Smooth muscle cell (in vitro differentiated cells): ENCODE measurements at regions not wholly inside any gene's neighbourhood (a gene's known extent, or its start where the extent isn't known, plus 50 kb on each side); places are given as distances from the start of the nearest gene placed in this dataset.

Experiments used
- DNase-seq: peaks from one replicate; lab custom pipeline; 2025; ENCODE audit not compliant: unreplicated experiment; lab: John Stamatoyannopoulos, UW
- H2AFZ ChIP-seq: fragments of 200-600 bp; sonication (generic); 2 replicates; pipeline ENCODE4 v1.6.0; 2016; ENCODE audit warnings: antibody characterized with exemption, low read depth, mild to moderate bottlenecking
- H3F3A ChIP-seq: fragments of 200-600 bp; sonication (generic); 2 replicates; pipeline ENCODE4 v1.6.0; 2017; ENCODE audit warnings: antibody characterized with exemption, low read depth
- H3K27ac ChIP-seq: fragments of 200-600 bp; sonication (generic); 2 replicates; pipeline ENCODE4 v1.5.1; 2016; ENCODE audit warnings: low read depth, mild to moderate bottlenecking
- H3K27me3 ChIP-seq: fragments of 200-600 bp; sonication (generic); 2 replicates; pipeline ENCODE4 v1.6.1; 2016; ENCODE audit warnings: low read depth, mild to moderate bottlenecking
- H3K36me3 ChIP-seq: fragments of 200-600 bp; sonication (generic); 2 replicates; pipeline ENCODE4 v1.5.1; 2016; ENCODE audit warnings: low read depth
- H3K4me1 ChIP-seq: fragments of 200-600 bp; sonication (generic); 2 replicates; pipeline ENCODE4 v1.5.1; 2016; ENCODE audit warnings: low read depth
- H3K4me2 ChIP-seq: fragments of 200-600 bp; sonication (generic); 2 replicates; pipeline ENCODE4 v1.6.0; 2016; ENCODE audit warnings: mild to moderate bottlenecking
- H3K4me3 ChIP-seq: fragments of 200-600 bp; sonication (generic); 2 replicates; pipeline ENCODE4 v1.5.1; 2016; ENCODE audit warnings: mild to moderate bottlenecking
- H3K79me2 ChIP-seq: fragments of 200-600 bp; sonication (generic); 2 replicates; pipeline ENCODE4 v1.6.0; 2016; ENCODE audit warnings: low read depth, mild to moderate bottlenecking
- H3K9ac ChIP-seq: fragments of 200-600 bp; sonication (generic); 2 replicates; pipeline ENCODE4 v1.6.0; 2016; ENCODE audit warnings: low read depth
- H3K9me3 ChIP-seq: fragments of 200-600 bp; sonication (generic); replicated peaks from 2 replicates; pipeline ENCODE4 v1.5.1; 2016; ENCODE audit warnings: low read depth
- H4K20me1 ChIP-seq: fragments of 200-600 bp; sonication (generic); 2 replicates; pipeline ENCODE4 v1.6.0; 2016; ENCODE audit warnings: low read depth
- WGBS: methylation state at CpG from one replicate; pipeline ENCODE4 v1.1.7; 2016; ENCODE audit warnings: low lambda C conversion rate; 5-methylcytosine and 5-hydroxymethylcytosine counted together
- TF ChIP-seq, protein P1 (sequence below): fragments of 200-600 bp; sonication (generic); IDR thresholded peaks from 2 replicates; pipeline ENCODE4 v1.5.1; 2017; ENCODE audit warnings: borderline replicate concordance, mild to moderate bottlenecking, antibody characterized with exemption; ENCODE audit not compliant: insufficient read depth, poor library complexity, severe bottlenecking

DNA sequence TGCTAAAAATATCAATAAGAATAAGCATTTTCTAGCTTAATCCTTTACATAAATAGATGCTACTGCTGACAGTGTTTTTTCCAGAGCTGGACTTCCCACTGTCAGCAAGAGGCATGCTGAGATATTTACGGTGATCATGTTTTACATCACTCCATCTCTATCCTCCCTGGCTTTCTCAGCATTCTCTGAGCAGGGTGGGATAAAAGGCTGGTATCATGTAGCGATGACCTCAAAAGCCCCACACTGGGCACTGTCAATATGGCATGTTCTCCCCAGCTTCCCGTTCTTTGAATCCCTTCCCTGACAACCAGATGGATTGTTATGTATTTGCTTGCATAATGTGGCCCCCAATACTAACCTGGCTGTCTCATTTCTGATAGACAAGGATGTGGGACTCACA is 83.2 kb upstream of the EPHA4 start:
- WGBS = 32% methylated on average over 3 of the region's 3 CpGs
- no peaks in the 10 kb centered on the region for H3K36me3 ChIP-seq
- H3K4me1 ChIP-seq = no peaks in the 10 kb centered on the region
- H3K4me3 ChIP-seq = no peak overlapping the region
- H3K4me2 ChIP-seq = no peak overlapping the region
- no peak overlapping the region for H2AFZ ChIP-seq
- H3K9me3 ChIP-seq = no peaks in the 10 kb centered on the region
- DNase-seq = no peak
- H3K27me3 ChIP-seq = no peaks in the 10 kb centered on the region
- no peaks in the 10 kb centered on the region for H3K79me2 ChIP-seq
- H3F3A ChIP-seq = no peaks in the 10 kb centered on the region
- no peaks in the 10 kb centered on the region for H4K20me1 ChIP-seq
- no peak overlapping the region for H3K9ac ChIP-seq
- TF ChIP-seq, protein P1, sequence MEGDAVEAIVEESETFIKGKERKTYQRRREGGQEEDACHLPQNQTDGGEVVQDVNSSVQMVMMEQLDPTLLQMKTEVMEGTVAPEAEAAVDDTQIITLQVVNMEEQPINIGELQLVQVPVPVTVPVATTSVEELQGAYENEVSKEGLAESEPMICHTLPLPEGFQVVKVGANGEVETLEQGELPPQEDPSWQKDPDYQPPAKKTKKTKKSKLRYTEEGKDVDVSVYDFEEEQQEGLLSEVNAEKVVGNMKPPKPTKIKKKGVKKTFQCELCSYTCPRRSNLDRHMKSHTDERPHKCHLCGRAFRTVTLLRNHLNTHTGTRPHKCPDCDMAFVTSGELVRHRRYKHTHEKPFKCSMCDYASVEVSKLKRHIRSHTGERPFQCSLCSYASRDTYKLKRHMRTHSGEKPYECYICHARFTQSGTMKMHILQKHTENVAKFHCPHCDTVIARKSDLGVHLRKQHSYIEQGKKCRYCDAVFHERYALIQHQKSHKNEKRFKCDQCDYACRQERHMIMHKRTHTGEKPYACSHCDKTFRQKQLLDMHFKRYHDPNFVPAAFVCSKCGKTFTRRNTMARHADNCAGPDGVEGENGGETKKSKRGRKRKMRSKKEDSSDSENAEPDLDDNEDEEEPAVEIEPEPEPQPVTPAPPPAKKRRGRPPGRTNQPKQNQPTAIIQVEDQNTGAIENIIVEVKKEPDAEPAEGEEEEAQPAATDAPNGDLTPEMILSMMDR = no peak
- H3K27ac ChIP-seq = no peak overlapping the region

DNA sequence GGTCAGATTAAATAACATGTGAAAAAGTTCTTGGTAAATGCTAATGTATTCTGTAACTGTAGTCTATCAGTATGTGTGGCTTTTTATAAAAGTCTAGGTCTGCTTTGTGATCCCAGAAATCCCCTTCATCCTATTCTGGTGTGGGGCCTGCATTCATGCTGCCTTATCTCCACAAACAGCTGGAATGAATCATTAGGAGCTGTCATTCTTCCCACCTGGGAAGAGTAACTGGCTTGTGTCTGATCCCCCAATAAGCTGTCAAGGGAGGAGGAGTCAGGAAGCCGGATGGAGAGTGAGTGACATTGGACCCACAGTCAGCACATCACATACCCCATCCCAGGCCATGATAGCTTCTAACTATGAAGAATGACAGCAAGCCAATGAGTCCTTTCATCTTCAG is 81.1 kb upstream of the EPHA4 start:
- no peak overlapping the region for H3K4me2 ChIP-seq
- TF ChIP-seq, protein P1 = no peak
- H3K27me3 ChIP-seq = no peaks in the 10 kb centered on the region
- no peaks in the 10 kb centered on the region for H4K20me1 ChIP-seq
- no peak overlapping the region for H3K27ac ChIP-seq
- no peak overlapping the region for H3K9ac ChIP-seq
- H3F3A ChIP-seq = no peaks in the 10 kb centered on the region
- no peak for DNase-seq
- H2AFZ ChIP-seq = no peak overlapping the region
- no peaks in the 10 kb centered on the region for H3K79me2 ChIP-seq
- no peaks in the 10 kb centered on the region for H3K9me3 ChIP-seq
- no peaks in the 10 kb centered on the region for H3K36me3 ChIP-seq
- H3K4me1 ChIP-seq = no peaks in the 10 kb centered on the region
- 67% methylated on average over 1 of the region's 1 CpG for WGBS
- no peak overlapping the region for H3K4me3 ChIP-seq

DNA sequence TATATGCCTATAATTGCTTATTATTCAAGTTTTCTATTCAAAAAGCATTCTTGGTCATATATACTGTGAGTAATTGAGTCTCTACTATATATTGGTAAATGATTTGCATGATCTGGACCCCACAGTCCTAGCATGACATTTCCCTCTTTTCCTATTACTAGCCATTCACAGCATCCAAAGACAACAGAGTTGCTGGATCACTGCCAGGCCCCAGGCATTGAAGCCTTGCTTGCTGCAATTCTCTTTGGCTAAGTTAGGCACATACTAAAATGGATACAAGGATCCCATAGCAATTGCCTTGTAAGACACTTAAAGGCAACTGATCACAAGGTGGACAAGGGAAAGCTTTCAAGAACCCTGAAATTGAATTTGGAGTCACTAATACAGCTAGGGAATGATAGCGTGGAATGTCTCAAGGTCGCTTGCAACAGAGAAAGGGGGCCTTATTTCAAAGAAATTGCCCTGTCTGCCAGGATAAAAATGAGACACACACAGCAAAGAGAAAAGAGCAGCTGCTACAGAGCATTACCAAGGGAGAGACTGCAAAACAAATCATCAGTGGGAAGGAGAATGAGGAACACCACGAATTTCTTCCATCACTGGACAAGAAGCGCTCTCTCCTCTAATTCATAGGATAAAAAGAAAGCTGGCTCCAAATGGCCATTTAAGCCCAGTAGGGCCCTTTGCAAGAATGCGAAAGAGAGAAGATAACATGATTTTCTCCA is 77.1 kb upstream of the EPHA4 start:
- H3F3A ChIP-seq = no peaks in the 10 kb centered on the region
- H3K9ac ChIP-seq = no peak overlapping the region
- no peak for DNase-seq
- no peaks in the 10 kb centered on the region for H3K27me3 ChIP-seq
- H2AFZ ChIP-seq = no peak overlapping the region
- no peak overlapping the region for H3K4me3 ChIP-seq
- no peaks in the 10 kb centered on the region for H3K36me3 ChIP-seq
- no peak overlapping the region for H3K4me2 ChIP-seq
- no peaks in the 10 kb centered on the region for H3K4me1 ChIP-seq
- TF ChIP-seq, protein P1 = no peak
- WGBS = 91% methylated on average over 5 of the region's 5 CpGs
- H3K27ac ChIP-seq = no peak overlapping the region
- no peaks in the 10 kb centered on the region for H4K20me1 ChIP-seq
- no peaks in the 10 kb centered on the region for H3K79me2 ChIP-seq
- no peaks in the 10 kb centered on the region for H3K9me3 ChIP-seq

DNA sequence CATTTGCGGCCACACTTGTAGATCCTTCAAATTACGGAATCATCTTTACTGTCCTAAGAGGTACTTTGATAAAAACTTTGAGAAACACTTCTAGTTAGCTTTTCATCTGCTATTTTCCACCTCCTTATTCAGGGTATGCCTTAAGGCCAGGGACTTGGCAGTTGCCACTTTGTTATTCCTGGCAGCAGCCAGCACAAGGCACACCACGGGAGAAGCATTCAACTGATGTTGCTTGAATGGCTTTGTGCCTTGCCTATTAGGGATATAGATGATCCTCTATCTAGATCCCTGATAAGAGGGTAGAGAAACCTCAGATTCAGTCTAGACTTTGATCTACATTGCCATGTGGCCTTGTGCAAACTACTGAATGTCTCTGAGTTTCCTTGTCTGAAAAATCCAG is 70.3 kb upstream of the EPHA4 start:
- DNase-seq = no peak
- no peaks in the 10 kb centered on the region for H3K79me2 ChIP-seq
- H3K27me3 ChIP-seq = no peaks in the 10 kb centered on the region
- H3K36me3 ChIP-seq = no peaks in the 10 kb centered on the region
- H3K4me3 ChIP-seq = no peak overlapping the region
- H2AFZ ChIP-seq = no peak overlapping the region
- no peaks in the 10 kb centered on the region for H3F3A ChIP-seq
- no peaks in the 10 kb centered on the region for H3K4me1 ChIP-seq
- H3K4me2 ChIP-seq = no peak overlapping the region
- TF ChIP-seq, protein P1 = no peak
- 87% methylated on average over 3 of the region's 3 CpGs for WGBS
- no peak overlapping the region for H3K9ac ChIP-seq
- no peaks in the 10 kb centered on the region for H3K9me3 ChIP-seq
- no peaks in the 10 kb centered on the region for H4K20me1 ChIP-seq
- H3K27ac ChIP-seq = no peak overlapping the region
